DMS79 treated with DMSO at 0.1 percent for 48 hours (cell line): ENCODE measurements at regions not wholly inside any gene's neighbourhood (a gene's known extent, or its start where the extent isn't known, plus 50 kb on each side); places are given as distances from the start of the nearest gene placed in this dataset.

ENCODE experiments used
- DNase-seq: peaks from one replicate; lab custom pipeline; 2025; lab: John Stamatoyannopoulos, UW

- no peak for DNase-seq
These were observed 459.3 kb upstream of the ADAMTS5 start for GRCh38 chr21:27426196-27426595.

- no peak for DNase-seq
These were observed 458.7 kb upstream of the ADAMTS5 start for GRCh38 chr21:27425574-27425973.

- DNase-seq: no peak
These were observed 458.3 kb upstream of the ADAMTS5 start for GRCh38 chr21:27425172-27425571.

- no peak for DNase-seq
These were observed 457.7 kb upstream of the ADAMTS5 start for GRCh38 chr21:27424601-27425000.

GRCh38 chr21:27423906-27424595, 457.2 kb upstream of the ADAMTS5 start:
- no peak for DNase-seq

- DNase-seq: no peak
These were observed 456.1 kb upstream of the ADAMTS5 start for GRCh38 chr21:27423038-27423437.

GRCh38 chr21:27422435-27422834, 455.5 kb upstream of the ADAMTS5 start:
- no peak for DNase-seq

GRCh38 chr21:27421654-27422053, 454.8 kb upstream of the ADAMTS5 start:
- DNase-seq: no peak

GRCh38 chr21:27419153-27419552, 452.3 kb upstream of the ADAMTS5 start:
- no peak for DNase-seq

- DNase-seq: no peak
These were observed 451.5 kb upstream of the ADAMTS5 start for GRCh38 chr21:27418346-27418745.

GRCh38 chr21:27412530-27412929, 445.6 kb upstream of the ADAMTS5 start:
- no peak for DNase-seq

GRCh38 chr21:27408826-27409225, 441.9 kb upstream of the ADAMTS5 start:
- DNase-seq: no peak

GRCh38 chr21:27407271-27407670, 440.4 kb upstream of the ADAMTS5 start:
- DNase-seq: no peak

- DNase-seq: no peak
These were observed 439.6 kb upstream of the ADAMTS5 start for GRCh38 chr21:27406300-27407009.

GRCh38 chr21:27403011-27403410, 436.1 kb upstream of the ADAMTS5 start:
- no peak for DNase-seq

GRCh38 chr21:27400045-27400444, 433.2 kb upstream of the ADAMTS5 start:
- DNase-seq: no peak

GRCh38 chr21:27397578-27397977, 430.7 kb upstream of the ADAMTS5 start:
- no peak for DNase-seq

GRCh38 chr21:27393726-27394125, 426.8 kb upstream of the ADAMTS5 start:
- DNase-seq: no peak

GRCh38 chr21:27391990-27392389, 425.1 kb upstream of the ADAMTS5 start:
- no peak for DNase-seq

GRCh38 chr21:27390384-27390783, 423.5 kb upstream of the ADAMTS5 start:
- no peak for DNase-seq

GRCh38 chr21:27388825-27389224, 421.9 kb upstream of the ADAMTS5 start:
- no peak for DNase-seq

GRCh38 chr21:27382404-27382803, 415.5 kb upstream of the ADAMTS5 start:
- no peak for DNase-seq

GRCh38 chr21:27380303-27380702, 413.4 kb upstream of the ADAMTS5 start:
- no peak for DNase-seq

GRCh38 chr21:27379354-27379753, 412.5 kb upstream of the ADAMTS5 start:
- no peak for DNase-seq
